Activated CD4-positive, alpha-beta T cell treated with anti-CD3 and anti-CD28 coated beads, Interleukin-2, amount 50 U/mL, for 24 hours (primary cell): ENCODE measurements at regions not wholly inside any gene's neighbourhood (a gene's known extent, or its start where the extent isn't known, plus 50 kb on each side); places are given as distances from the start of the nearest gene placed in this dataset.

Experiments used
- DNase-seq, 2 donors: peaks; one replicate each; pipeline ENCODE4 v3.0.0-alpha.2; 2020; ENCODE audit warnings: low read depth in 1 of 2, low spot score in 1 of 2

DNA sequence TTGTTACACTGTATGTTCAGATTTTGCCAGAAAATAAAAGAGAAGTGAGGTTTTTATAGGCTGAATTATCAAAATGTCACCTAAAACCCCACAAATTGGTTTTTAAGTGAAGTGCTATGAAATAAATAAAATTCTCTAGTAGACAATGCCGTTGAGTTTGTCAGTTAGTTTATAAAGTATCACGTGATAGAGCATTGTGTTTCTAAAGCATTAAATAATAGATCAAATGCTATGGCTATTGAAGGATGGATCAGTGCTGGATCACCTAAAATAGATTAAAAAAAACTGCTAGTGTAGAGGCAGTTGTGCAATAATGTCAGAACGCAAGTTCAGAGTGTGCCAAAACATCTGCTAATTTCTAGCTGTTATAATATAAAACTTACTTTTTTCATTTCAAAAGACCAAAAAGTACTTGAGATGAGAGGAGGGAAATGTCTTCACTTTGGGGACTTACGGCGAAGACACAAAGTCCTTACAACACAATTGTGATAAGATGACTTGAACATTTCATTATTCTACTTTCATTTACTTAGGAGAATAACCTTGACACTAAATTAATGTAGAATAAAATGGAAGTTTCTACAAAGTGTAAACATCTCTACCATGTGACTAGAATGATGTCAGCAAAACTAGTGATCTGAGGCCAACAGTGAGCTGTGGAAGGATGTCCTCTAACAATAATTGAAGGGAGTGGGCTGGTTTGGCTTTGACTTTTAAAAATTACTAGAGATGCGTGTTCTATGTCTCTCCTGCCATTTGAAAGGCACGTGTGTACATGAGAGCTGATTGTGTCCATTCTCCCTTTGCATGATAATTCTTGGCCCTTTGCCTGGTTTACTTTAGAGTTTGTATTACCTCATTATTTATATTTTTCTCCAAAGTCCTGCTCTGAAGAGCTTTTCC is 154.4 kb upstream of the PDE3A start:
- no peak for DNase-seq

DNA sequence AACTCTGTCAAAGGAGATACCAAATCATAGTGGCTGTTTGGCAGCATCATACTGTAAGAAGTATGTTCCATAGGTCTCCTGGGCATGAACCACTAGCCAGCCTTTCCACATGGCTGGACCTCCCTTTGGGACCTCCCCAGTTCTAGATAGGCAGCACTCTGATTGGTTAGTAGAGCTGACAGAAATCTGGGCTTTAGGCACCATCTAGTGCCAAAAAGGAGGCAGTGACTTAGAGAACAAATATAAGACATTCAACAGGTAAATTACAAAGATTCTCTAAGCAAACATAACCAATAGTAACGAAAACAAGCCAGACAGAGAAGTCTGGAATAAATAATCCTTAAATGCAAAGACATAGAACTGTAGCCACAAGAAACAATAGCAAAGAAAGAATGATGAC is 148.0 kb upstream of the PDE3A start:
- DNase-seq = no peak

DNA sequence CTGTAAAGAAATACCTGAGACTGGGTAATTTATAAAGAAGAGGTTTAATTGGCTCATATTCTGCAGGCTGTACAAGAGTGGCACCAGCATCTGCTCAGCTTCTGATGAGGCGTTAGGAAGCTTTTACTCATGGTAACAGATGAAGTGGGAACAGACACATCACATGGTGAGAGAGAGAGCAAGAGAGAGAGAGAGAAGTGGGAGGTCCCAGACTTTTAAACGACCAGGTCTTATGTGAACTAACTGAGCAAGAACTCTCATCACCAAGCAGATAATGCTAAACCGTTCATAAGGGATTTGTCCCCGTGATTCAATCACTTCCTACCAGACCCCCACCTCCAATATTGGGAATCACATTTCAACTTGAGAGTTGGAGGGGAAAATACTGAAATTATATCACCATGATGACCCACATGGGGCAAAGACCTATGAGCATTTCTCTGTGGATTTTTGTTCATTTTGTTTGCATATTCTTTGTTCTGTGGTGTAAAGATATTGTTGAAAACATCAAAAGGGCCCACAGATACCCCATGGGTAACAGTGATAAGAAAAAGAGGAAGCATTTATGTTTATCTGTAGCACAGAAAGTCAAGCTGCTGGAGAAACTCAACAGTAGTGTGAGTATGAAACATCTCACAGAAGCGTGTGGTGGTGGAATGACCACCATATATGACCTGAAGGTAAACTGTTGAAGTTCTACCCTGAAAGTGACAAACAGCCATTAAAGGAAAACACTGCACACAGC is 135.2 kb upstream of the PDE3A start:
- no peak for DNase-seq

DNA sequence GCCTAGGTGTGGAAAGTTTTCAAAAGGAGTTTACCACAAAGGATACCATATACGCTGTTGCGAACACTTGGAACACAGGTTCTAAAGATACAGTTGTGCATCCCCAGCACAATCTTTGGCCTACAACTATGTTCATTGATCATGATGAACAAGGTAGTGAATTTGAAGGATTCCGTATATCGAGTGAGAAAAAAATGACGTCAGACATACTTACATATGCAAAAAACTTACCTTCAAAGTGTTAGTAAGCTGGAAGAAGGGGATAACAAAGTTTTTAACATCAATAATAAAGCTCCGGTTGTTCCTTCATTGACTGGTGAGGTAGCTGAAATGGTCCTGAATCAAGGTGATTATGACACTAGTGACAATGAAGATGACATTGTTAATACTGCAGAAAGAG is 133.9 kb upstream of the PDE3A start:
- no peak for DNase-seq

DNA sequence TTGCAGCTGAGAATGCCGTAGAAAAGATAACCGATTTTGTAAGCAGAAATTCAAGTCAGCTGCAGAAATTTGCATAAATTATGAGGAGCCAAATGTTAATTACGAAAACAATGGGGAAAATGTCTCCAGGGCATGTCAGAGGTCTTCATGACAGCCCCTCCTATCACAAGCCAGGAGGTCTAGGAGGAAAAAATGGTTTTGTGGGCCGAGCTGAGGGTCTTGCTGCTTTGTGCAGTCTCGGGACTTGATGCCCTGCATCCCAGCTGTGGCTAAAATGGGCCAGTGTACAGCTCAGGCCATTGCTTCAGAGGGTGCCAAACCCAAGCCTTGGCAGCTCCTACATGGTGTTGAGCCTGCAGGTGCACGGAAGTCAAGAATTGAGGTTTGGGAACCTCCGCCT is 131.2 kb upstream of the PDE3A start:
- DNase-seq = no peak

DNA sequence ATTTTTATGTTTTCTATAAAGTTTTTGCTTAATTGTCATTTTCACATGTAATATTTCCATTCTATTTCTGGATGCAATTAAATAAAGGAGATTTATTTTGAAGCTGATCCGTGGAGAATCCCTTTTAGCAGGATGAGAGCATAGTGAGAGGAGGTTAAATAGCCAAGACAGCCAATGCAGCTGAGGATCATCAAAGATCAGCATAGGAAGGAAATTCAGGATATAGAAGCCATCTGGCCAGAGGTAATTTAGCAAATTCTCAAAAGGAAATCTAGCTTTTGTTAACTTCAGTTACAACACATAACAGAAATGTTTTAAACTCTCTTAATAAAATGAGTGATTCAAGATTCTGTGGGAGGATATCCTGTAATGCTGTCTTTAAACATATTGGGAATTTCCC is 122.8 kb upstream of the PDE3A start:
- no peak for DNase-seq

DNA sequence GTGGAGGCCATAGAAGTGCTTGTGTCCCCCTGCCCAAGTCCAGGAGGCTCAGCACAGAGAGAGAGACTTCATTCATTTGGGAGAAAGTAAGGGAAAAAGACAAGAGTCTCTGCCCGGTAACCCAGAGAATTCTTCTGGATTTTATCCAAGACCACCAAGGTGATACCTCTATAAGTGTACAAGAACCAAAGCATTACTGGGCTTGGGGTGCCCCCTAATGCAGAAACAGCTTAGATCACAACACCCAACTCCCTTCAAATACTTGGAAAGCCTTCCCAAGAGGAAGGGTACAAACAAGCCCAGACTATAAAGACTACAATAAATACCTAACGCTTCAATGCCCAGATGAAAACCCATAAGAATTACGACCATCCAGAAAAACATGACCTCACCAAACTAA is 119.7 kb upstream of the PDE3A start:
- DNase-seq = no peak

DNA sequence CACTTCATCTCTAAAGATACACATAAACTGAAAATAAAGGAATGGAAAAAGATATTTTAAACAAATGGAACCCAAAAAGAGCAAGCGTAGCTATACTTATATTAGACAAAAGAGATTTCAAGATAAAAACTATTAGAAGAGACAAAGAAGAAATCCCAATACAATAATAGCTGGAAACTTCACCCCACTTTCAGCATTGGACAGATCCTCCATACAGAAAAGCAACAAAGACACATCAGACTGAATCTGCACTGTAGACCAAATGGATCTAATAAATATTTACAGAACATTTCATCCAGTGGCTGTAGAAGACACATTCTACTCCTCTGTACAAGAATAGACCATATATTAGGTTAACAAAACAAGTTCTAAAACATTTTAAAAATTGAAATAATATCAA is 117.6 kb upstream of the PDE3A start:
- DNase-seq = no peak

DNA sequence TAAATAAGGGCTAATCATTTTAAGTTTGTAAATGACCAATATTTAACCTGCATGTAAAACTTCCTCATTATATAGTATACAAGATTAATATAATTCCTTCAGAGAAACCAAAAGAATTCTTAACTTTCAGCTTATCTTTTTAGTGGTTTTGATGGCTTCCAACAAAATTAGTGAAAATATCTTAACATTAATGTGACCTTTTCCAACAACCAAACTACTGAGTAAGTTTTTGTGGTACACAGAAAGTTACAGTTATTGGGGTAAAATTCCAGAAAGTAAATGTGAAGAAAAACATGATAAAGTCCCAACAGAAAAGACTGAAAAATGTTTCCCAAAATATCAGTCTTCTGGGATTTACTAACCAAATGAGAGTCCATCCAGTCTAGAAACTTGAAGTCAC is 111.0 kb upstream of the PDE3A start:
- no peak for DNase-seq

DNA sequence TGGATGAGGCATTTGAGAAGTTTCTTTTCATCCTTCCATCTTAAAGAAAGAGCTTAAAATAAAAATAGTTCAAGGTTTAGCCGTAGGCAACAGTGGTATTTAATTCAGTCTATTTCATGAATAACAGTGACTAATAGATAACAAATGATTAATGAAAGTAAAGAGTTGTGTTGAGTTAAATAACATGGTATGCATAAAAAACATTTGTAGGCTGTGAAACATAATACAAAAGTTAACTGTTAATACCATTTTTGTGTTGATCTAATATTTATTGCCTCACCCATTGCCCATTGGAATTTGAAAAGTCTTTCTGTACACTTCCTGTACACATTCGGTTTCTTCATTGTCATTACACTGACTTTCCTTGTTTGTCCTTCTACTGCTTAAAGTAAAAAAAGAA is 108.6 kb upstream of the PDE3A start:
- no peak for DNase-seq

DNA sequence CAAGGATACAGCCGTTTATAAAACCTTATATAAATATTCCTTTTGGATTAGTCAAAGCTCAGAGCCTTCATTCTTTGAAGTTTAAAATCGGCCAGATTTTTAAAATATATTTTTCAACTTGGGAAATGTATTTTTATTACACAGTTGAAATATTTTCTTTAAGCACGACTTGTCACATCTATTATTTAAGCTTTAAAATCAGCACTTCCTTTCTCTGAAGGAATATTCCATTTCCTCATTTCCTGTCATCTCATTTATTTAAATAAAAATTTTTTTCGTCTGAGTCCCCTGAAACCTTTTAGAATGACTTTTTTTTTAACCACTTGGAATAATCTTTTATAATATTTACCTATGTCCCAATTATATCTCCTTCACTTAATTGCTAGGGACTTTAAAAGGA is 107.5 kb upstream of the PDE3A start:
- no peak for DNase-seq

DNA sequence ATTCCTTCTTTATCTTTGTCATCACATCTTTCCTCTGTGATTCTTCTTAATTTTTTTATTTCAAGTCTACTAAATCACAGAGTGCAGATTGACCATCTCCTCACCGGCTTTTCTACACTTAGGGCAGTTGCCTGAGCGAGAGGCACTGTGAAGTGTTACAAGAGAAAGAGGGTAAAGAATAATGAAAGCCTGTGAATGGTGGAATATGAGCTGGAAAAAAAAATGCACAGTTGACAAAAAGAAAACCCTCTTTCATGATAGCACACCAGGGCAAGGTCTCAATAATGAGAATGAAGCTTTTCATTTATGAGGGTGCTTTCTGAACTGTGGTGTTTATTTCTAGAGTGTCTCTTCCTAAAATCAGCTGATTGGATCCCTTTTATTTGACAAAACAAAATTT is 106.2 kb upstream of the PDE3A start:
- DNase-seq = no peak

DNA sequence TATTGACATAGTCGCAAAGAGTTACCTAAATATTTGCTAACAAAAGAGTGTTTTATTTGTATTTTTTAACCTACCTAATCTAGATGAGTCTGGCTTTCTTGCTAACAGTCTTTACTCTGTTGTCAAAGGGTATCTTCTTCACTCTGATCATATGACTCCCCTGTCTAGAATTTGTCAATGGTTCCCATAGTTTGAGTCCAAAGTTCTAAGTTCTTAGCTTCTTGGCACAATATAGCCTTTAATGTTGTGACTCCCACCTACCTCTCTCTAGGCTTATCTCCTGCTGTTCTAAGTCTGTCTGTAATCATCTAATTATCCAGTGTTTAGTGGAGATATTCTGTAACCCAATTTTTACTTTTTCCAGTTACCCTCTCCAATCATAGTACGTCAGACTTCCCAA is 104.3 kb upstream of the PDE3A start:
- DNase-seq = no peak

DNA sequence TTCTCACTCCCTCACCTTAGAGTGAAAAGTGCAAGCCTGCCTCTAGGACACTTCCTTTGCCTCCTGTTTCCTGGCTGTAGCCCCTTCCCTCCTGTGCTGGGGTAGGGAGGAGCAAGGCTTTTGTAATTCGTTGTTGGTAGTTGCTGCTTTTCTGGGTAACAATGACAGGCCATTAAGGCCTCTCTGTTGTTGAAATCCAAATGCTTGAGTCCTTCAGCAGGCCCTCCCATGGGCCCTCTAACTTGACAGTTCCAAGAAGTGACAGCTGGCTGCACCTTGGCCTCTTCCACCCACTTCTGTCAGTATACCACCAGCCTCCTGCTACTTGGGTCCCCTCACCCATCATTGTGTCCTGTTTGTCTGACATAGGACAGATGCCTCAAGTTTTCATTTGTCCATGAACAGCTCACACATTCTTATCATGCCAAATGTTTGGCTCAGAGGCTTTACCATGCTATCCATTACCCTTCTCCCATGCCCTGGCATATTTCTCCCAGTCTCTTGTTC is 103.7 kb upstream of the PDE3A start:
- DNase-seq = no peak

DNA sequence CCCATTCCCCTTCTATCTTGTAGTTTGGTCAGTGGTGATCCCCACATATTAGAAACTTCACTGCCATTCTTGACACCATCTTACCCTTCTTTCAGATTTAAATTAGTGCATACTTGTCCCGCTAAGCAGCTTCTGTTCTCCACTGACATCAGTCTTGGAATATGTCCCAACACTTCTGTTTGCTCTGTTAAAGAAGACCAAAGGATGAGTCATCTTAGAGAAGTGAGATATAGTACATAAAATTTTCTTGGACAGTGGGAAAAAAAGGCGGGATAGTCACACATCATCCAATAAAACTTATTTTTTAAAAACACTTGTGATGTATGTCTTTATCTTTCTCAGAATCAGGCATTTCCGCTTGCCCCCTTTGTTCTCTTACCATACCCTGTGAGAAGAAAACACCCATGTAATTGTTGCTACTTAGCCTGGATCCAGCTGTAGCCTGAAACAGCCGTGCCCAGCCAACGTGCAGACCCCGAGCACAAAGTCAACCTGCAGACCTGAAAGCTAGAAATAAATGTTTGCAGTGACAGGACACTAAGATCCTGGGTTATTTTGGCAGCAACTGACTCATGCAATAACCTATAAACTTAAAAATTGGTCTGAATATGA is 100.1 kb upstream of the PDE3A start:
- no peak for DNase-seq

DNA sequence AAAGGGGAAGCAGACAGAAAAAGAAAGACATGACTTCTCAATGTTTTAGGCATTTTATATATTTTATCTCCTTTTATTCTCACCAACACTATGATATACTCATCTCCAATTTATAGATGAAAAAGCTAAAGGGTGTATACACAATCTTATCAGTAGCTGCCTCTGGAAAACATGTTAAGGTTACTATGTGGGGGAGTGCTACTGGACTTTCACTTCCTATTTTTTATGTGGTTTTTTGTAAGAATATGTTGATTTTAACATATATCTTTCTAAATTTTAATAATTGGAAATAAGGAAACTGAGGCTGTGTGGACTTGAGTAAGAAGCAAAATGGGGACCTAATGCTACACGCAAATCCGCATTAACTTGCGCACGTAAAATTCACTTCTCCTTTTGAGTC is 99.6 kb upstream of the PDE3A start:
- DNase-seq = no peak

DNA sequence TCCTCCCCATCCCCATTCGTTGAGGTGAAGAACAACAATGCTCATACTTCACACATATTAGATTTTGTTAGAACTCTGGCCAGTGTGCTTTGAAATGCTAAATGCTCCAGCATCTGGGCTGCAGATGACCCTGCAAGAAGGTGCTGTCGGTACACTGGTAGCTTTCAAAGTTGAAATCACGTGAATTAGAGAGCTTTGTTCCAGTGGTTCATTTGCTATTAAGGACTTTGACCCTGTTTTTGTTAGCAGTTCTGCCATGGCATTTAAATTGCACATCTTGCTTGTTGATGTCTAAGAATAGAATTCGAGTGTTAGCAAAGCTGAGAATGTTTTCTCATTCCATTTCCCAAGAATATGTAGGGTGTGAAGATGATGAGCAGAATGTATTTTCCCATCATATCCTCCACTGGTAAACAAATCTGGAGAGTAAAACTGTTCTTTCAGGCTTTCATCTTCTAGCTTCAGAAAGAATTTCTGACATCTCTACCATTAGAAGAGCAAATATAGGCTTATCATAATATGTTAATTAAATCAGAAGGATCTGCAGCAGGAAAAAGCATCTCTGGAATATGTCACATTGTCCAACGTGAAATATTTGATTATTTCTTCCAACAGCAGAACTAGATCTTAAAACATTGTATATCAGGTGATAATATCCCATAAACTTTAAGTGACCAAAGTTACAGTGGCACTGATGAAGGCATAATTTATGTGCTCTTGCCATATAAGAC is 98.8 kb upstream of the PDE3A start:
- no peak for DNase-seq

DNA sequence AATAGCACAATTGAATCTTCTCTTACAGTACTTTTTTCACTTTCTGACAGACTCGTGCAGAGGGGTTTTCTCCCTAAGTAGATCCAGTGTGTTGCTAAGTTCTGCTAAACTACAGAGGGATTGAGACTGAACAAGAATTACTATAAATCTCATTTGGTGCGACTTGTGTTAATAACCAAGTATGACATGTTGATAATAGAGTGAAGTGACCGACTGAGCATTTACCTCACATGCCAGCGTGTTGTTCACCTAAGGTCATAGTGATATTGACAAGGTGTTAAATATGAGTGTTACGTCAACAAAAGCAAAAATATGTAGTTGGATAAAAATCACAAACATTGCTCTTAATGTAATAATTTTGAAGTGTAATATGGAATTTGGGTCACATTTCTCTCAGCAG is 97.8 kb upstream of the PDE3A start:
- no peak for DNase-seq

DNA sequence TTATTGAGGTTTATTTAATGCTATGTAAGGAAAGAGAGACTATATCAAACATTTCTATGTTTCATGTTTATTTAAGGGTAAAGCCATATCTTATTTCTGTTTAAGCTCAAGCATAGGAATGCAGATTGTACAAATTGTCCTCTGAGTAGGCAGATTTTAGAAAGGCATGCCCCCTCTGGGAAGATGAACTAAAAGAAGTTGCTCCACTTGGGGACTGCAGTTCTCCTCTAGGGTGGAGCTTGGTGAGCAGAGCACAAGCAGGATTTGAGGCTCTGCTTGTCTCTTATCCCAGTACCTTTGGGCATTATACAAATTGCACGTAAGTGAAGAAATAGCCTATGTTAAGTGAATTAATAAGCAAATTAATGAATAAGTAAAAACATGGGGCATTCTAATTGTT is 96.2 kb upstream of the PDE3A start:
- DNase-seq = no peak

DNA sequence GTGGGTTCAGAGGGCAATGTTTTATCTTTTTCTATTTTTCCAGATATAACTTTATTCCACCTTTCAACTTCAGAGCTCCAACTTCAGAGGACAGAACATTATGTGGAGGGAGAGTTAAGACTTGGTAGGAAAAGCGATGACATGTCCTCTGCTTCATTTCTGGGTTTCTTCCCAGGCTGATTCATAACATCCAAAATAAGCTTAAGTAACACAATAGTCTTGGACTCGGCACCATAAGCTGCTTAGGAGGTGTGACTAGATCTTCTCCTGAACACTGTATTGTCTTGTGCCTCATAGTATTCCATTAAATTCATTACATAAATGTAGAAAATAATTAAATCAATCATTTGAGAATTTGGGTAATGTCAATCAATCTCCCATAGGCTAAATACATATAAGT is 95.5 kb upstream of the PDE3A start:
- no peak for DNase-seq

DNA sequence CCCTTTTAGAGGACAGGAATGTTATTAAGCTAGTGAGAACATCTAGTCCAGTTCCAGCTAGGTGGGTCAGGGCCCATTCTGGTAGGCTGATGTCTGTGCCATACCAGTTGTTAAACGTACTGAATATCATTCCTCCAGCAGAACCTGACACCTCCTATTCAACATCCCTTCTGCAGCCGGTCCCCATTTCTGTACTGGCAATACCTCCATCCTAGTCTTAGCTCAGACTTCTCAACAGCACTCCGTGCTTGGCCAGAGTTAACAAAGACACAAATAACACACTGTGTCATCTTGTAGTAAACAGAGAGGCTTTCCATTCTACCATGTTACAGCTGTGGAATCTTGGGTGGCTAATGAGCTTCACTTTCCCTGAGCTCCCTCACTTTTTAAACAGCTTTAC is 94.3 kb upstream of the PDE3A start:
- DNase-seq = no peak
